OCI-LY1 (cell line): ENCODE measurements at regions not wholly inside any gene's neighbourhood (a gene's known extent, or its start where the extent isn't known, plus 50 kb on each side); places are given as distances from the start of the nearest gene placed in this dataset.

ENCODE experiments used
- EZH2 ChIP-seq: fragments of 200-600 bp; sonication (generic), shearing (Covaris generic); IDR thresholded peaks from 2 replicates; pipeline ENCODE4 v1.8.0; 2017; ENCODE audit warnings: borderline replicate concordance, mixed run types, mild to moderate bottlenecking, antibody characterized with exemption, low read length, moderate library complexity, mixed read lengths
- TF ChIP-seq, protein P1 (sequence below): fragments of 200-600 bp; sonication (generic), shearing (Covaris generic); IDR thresholded peaks from 2 replicates; pipeline ENCODE4 v1.5.1; 2017; ENCODE audit warnings: mild to moderate bottlenecking, antibody characterized with exemption, low read length, moderate library complexity, mixed read lengths

DNA sequence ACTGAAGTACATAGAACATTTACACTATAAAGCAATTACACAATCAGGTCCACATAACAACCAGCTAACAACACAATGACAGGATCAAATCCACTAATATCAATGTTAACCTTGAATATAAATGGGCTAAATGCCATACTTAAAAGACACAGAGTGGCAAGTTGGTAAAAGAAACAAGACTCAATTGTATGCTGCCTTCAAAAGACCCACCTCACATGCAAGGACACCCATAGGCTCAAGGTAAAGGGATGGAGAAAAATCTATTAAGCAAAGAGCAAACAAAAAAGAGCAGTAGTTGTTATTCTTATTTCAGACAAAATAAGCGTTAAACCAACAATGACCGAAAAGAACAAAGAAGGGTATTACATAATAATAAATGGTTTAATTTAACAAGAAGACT lies 183.3 kb downstream of the PYDC2 start:
- TF ChIP-seq, protein P1, sequence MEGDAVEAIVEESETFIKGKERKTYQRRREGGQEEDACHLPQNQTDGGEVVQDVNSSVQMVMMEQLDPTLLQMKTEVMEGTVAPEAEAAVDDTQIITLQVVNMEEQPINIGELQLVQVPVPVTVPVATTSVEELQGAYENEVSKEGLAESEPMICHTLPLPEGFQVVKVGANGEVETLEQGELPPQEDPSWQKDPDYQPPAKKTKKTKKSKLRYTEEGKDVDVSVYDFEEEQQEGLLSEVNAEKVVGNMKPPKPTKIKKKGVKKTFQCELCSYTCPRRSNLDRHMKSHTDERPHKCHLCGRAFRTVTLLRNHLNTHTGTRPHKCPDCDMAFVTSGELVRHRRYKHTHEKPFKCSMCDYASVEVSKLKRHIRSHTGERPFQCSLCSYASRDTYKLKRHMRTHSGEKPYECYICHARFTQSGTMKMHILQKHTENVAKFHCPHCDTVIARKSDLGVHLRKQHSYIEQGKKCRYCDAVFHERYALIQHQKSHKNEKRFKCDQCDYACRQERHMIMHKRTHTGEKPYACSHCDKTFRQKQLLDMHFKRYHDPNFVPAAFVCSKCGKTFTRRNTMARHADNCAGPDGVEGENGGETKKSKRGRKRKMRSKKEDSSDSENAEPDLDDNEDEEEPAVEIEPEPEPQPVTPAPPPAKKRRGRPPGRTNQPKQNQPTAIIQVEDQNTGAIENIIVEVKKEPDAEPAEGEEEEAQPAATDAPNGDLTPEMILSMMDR, result no peak
- no peak for TF ChIP-seq EZH2
